Left lobe of liver (tissue), 2 donors: ENCODE measurements at regions not wholly inside any gene's neighbourhood (a gene's known extent, or its start where the extent isn't known, plus 50 kb on each side); places are given as distances from the start of the nearest gene placed in this dataset.

ENCODE experiments used
- ATAC-seq: fragments of 200-7000 bp; cut with Tn5 transposase; one replicate; pipeline ENCODE4 v1.9.1; 2020; ENCODE audit warnings: mild to moderate bottlenecking, moderate library complexity
- DNase-seq: peaks from one replicate; pipeline ENCODE4 v3.0.0-alpha.2; 2020; ENCODE audit warnings: low spot score
- donor health status: DM: no; HTN: no; CAD: no; lungs with moderate emphysema.
- donor health status: DM: no; HTN: yes; CAD: no.

DNA sequence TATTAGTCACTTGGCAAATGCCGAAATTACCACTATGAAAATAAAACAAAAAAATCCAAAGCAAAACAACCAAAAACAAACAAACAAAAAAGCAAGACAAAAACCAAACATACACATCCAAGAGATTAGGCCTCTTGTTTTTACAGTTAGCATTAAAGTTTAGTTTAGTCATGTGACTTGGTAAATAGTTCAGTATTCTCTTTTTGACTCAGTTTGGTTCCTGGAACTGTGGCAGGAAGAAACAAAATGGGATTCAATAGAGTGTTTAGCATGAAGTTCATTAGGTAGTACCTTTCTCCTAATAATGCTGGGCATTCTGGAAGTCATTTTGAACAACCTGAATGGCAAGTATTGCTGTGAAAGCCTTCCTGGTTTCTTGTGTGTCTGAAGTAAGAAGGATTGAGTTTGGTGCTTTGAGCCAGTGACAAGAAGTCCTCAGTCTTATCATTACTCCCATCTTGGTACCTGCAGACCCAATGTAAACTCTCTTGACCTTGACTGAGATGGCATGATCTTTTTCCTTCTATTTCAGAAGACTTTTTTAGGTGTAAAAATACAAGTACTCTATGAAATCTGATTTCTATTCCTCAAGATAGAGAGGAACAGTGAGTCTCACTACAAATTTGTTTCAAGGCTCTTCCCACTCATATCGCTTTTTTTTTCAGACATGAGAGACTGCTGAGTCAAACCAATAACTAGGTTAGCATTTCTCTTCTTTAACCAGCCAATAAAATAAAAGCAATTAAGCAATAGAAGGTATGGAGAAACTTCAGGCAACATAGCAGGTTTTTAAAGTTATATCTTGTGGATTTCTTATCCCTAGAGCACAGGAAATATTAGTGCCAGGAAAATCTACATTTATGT, 223.6 kb upstream of the PREP start:
- ATAC-seq (no peak), DNase-seq (no peak)

DNA sequence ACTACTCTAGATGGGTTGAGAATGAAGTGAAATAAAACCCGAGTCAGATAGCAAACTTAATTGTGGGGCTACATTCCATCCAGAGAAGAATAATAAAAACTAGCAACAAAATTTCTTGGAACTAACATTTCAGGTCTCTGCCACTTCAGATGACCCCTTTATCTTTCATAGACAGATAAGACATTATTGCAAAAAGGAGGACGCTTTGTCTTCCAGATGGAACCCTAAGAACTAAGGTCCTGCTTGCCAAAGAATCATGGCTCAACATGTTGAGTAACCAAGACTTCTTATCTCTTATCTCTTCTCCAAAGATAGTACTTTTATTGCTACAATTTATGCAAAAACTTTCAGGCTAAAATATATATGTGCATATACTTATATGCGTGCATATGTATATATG, 221.1 kb upstream of the PREP start:
- no peak for ATAC-seq
- DNase-seq: no peak

DNA sequence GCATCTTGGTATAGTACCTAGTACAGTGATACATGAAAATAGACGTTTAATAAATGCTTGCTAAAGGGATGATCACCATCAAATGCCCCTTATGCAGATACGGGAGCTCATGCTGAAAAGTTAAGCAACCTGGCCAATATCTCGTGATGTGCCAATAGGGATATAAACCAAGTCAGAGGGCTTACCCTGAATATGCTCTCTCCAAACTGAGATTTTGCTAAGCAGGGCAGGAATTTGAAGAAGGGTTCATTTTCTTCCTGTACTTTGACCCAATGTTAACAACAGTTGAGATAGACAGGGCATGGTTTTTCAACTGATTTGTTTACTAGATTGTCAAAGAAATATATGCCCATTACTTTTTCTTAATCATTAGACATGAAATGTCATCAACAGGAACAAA, 219.3 kb upstream of the PREP start:
- no peak for DNase-seq

DNA sequence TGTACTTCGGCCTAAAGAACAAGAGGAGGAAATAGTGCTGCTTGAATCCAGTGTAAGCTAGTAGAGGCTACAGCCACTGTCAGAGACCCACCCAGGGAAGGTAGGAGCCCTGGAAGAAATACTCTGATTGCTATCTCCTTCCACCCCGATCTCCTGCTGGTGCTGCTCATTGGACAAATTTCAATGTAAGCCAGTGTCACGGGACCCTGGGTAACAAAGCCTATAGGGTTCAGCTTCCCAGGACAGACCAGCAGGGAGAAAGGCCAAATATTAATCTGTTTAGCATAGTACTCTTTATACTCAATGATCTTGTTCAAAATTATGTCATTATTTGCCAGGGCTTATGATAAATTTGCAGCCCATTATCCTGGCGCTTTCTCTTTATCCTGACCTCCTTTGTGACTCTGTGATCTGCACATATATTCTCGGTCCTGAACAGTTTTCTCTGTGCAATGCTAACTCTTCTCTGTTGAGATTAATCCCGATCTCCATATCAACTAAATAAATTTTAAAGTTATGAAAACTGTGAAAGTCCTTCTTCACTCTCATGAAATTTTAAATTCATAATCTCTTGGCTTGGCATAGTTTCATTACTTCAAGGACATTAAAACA, 218.8 kb upstream of the PREP start:
- DNase-seq (no peak), ATAC-seq (no peak)

More for the DNA sequence above, 219.3 kb upstream of the PREP start:
- ATAC-seq: no peak

DNA sequence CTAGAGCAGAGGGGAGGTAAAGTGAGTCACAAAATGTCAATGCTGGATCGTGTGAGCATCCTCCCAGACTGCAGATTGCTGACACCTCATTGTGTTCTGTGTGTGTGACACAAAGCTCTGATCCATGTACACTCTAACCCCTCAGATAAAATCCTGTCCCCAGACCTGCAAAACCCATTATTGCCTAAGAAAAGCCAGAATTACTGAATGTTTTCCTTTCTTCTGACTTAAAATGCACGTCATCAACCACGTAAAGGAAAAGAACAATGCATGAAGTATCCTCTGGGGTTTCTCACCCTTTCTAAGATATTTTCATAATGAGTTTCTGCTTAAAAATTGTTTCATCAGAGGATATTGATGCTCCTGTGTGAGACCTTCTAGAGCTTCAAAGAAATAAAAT, 218.0 kb upstream of the PREP start:
- DNase-seq (no peak), ATAC-seq (no peak)

DNA sequence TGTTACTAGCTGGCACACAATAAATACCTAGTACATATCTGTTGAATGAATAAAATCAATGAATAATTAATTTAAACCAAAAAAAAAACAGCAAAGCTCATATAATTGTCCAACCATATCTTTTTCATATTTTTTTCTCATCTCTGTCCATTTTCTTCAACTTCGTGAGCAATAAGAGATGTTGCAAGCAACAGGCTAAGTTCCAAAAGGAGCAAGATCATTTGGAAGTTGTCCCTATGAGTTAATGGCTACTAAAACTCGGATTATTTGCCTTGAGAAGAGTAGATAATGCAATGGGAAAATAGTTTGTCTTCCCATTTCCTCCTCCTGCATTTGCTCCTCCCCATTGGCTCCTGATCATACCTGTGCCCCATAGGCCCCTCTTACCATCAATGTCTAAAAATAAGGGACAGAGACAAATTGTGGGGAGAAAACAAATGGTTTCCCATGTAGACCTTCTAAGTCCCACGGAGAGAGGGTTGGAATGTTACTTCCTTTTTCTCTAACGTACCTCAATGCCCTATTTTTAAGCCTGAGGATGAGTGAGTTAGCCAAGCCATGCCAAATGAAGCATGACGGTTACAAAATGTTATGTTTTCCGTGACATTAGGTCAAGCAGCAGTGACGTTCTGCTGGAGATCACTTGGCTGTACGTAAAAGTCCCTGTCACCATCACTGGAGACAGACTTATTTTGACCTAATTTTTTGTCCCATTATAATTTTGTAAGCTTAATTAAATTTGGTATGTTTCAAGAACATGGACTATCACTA, 217.3 kb upstream of the PREP start:
- ATAC-seq (no peak), DNase-seq (no peak)

DNA sequence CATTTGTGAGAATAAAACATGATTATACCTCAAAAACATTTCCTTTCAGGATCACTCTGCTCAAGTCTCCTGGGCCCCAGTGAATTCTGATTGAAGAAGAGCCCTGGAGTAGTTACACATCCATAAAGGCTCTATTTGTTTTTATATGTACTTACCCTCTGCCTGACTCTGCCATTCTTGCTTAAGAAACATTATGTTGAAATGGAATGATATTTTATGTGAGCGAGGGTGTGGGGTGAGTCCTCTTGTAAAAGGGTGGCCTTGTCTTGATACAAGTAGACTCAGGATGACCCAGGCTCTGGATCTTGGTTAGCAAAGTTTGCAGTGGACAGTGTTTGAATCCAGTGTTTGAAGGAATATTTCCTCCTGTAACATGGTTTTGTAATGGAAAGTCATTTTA, 215.4 kb upstream of the PREP start:
- no peak for ATAC-seq

DNA sequence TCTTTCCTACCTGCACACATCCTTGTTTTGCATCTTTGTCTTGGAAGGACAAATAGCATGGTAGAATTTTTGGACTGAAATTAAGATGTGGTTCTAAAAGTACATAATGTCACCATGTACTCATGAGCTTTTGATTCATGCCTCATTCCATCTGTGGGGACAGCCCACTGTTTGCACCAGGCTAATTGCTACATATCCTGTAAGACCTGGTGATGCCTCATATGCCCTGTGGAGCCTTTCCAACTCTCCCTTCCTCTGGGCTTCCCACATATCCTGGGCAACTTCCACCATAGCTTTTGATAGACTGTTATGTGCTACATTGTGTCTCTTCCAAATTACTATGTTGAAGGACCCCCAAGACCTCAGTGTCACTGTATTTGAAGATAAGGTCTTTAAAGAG, 213.6 kb upstream of the PREP start:
- DNase-seq: no peak
- no peak for ATAC-seq

More for the DNA sequence above, 215.4 kb upstream of the PREP start:
- DNase-seq: no peak

DNA sequence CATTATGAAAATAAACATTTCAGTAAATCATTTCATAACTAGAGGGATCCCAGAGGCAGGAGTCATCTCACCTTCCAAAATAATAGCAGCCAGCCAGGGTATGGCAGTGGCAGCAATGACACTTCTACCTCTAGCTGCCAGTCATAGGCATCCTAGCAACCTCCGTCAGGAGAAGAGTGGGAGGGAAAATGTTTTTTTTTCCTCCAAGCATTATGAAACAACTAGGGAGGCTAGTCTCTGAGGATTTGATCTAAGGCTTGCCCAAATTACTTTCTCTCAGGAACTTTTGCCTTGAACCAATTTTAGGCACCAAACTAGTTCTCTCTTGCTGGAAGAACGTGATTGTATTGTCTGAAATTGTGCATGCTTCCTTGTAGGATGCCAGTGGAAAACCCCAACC, 208.7 kb upstream of the PREP start:
- ATAC-seq: no peak
- DNase-seq: no peak

DNA sequence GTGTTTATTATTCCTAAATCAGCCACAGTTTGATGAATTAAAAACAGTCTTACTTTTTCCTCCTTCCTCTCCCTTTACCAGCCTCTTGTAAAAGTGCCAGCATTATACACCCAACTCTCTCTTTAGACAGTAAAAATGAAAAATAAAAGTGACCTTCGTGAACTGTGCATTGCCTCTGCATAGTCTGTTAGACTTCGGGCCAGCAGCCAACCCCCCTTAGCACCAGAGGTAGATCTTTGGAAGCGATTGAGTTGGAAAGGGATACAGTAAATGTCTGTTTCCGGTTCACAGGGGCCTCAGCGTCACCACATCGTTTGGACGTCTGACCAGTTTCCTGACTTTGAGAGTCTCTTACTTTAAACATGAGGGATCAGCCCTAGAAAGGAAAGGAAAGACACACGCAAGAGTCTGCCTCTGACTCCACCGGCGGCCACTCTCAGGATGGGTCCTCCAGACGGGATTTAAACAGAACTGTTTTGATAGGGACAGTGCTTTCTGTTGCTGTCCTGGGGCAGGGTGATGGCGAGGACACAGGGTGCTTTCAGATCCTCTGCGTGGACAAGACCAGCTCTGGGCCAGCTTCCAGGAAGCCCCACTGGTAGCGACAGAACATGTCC, 206.6 kb upstream of the PREP start:
- ATAC-seq: no peak

DNA sequence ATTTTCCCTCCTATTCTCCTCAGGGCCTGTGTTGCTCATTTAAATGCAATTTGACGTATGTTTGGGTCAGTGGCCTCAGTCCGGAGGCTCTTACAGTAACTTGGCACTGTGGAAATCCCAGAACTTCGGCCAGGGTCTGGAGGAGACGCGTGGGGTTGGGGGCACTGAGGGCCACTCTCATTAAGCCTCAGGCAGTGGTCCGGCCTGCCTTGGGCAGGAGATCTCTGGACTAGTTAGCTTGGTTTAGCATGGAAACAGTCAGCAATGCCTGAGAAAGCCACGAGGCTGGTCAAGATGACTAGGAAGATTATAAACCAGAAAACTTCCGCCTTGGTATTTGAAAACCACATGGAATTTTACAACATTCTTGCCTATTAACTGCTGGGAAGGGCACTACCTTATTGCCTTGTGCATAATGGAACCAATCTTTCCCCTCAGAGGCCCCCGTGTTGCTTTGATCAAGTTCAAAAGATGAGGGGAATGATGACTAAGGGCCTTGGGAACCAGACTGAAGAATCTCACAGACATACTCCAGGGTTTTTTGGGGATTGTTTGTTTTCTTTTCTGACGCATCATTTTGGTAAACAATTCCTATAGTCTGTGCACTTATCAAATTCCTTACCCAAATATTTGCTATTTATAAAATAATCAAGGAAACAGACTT, 206.0 kb upstream of the PREP start:
- ATAC-seq: no peak

More for the DNA sequence above, 206.6 kb upstream of the PREP start:
- no peak for DNase-seq

DNA sequence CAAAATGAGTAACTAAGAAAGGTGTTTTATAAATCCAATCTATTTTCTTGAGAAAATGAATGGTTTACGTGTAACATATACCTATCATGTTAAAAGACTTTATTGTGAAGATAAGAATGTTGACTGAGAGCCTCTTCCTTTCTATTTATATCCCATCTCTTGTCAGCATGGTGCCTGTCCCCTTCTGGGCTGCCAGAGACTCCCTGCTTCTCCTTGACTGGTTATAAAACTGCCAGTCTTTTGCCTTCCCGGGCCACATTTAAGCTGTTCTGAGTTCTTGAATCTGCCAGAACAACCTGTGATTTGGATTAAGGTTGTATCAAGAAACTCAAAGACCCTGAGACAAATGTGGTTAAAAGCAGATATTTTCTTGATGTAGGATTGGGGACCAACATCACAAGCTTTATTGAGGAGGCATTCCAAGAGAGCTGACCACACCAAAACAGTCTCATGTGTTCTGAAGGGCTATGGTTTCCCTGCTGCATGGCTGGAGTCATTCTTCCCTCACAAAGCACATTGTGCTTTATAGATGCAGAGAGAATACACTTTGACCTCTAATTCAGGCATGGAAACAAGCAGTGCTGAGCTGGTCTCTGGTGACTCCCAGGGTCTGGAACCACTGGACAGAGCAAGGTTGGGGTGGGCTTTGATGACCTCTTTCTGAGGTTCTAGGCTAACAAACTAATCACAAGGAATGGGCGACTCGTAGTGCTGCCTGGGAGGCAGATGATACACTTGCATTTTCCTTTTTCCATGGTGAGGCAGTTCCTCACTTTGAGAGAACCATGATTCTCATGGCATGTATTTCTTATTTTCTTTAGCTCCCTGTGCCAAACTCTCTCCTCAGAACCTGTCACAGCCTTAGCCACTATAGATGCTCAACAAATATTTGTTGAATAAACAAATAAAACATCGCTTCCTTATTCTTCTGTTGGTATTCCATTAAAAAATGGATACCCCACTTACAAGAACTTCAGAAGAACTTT, 205.0 kb upstream of the PREP start:
- DNase-seq: no peak
- ATAC-seq: no peak

More for the DNA sequence above, 206.0 kb upstream of the PREP start:
- no peak for DNase-seq

DNA sequence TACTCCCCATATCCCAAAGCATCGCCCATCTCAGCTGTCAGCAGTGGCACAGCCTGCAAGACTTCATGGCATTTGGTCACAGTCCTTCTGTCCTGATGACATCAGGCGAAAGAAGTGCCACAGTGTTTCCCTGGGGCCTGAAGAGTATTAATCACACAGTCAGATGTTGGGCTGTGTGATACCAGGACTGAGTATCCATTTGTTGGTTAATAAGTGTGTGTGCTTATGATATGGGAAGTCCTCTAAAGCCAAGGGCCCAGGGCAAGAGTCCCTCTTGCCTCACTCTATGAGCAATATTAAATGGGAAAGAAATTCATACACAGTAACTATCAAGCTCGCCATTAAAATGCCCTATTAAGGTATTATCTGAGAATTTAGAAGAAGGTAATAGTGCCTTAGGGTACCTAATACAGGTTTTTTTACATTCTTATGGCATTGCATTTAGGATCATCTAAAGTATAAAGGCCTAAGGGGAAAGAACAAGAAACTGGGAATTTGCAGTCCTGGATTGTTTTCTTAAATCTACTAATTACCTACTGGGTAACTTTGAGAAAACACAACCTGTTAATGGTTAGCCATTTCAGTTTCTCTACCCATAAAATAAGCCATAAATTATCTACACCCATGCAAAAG, 204.1 kb upstream of the PREP start:
- DNase-seq: no peak
- no peak for ATAC-seq

DNA sequence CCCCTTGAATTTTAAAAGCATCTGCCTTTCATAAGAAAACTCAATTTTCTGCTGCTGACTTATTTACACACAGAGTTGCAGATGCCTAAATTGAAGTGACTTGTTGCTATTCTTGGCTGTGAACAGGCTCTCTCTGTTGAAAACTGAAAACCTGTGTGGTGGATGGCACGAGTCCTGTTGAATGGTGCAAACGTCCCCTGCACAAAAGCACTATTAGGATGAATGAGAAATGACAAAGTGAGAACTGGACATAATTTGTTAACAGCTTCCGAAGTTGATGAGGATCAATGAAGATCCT, 201.7 kb upstream of the PREP start:
- ATAC-seq: no peak
- no peak for DNase-seq

DNA sequence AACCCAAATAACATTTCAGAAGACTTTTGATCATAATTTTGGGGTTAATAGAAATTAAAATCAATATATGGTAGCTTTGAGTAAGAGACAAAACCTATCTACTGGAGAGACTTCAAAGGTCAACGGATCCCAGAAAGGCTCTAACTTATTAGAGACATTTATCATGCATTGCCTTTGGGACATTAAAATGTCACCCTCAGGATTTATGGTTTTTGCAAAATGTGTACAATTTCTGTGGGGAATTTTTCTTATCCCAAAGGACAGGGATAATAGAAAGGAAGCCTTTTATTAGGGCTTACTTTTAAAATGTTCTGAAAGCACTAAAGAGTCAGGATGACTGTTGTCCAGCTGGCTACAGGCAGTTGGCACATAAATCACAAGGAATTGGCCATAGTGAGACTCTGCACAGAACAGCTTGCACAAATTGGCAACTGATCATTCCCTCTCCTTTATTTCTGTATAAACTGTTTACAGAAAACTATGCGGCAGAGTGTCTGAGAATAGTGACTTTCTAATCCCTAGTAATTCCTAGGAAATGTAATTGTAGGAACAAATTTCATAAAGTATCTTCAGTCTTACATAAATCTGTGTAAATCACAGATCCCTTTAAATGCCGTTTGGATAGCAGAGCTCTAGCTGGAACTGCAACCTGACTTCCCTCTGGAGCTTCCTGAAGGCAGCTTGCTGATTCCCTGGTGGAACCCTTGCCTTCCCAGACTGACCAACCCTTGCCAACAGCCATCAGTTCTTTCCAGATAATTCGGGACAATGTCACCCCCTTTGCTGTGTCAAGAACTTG, 201.1 kb upstream of the PREP start:
- ATAC-seq (no peak), DNase-seq (no peak)

DNA sequence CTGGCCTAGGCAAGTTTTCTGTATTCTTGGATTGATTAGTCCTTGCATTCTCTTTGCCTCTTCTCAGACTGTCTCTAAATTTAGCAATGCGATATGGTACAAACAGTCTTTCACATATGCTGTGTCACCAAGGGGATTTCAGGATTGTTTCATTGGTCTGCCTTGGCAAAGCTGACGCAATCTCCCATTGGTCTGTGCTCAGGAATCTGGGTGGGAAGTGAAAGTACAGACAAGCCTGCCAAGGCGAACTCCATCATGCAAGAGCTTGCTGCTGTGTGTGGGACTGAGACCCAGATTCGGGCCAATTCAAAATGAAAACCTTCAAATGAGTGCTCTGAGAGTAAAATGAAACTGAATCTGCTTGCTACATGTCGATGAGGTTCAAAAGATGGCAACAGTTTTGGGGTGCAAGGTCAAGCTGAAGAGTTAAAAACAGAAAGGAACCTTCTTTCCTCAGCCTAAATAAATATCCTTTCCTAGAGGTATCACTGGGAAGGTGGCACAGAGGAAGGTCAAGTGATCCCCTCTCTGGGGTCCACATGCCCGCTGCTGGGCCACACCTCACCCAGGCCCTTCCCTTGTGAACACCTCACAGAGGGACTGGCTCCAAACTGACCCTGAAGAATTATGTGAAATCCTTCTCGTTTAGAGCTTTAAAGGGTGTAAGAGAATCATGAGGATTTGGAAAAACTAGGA, 198.8 kb upstream of the PREP start:
- ATAC-seq: peak; percentile 36
- no peak for DNase-seq

DNA sequence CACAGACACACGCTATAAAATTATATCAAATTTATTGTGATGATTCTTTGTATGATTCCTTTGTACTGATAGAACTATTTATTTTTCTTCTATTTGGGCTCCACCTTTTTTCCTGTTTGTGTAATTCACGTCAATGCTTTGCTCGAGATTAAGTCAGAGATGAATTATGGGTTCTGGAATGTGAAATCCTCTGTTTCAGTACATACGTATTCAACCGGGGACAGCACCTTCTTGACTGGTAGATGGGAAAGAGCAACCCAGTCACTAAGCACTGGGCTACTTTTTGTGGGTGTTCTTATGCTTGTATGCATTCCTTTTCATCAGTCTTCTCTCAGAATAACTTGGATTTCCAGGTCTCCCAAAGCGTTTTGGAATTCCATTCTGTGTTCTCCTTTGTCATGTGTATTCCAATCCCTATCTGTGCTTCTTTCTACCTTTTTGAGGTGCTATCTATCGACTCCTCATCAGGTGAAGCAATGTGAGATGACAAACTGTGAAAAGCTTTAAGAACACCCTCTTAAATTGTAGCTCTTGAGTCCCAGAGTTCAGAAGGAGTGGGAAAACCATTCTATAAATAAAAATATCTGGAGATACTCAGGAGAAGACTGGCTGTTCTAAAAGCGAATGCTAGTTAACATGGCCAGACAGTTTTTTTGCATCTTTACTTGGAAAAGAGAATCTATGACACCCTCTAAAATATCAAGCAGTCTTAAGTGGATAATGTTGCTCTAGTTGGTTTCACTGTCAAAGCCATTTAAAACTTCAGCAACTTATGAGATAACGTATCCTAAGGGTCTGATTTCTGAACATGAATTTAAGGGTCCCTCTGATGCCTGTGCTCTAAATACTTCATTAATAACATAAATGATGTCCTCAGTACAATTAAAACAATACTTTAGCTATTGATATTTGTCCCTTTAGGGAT, 197.7 kb upstream of the PREP start:
- DNase-seq (no peak), ATAC-seq (no peak)
